D341Med (cell line): ENCODE measurements at regions not wholly inside any gene's neighbourhood (a gene's known extent, or its start where the extent isn't known, plus 50 kb on each side); places are given as distances from the start of the nearest gene placed in this dataset.

ENCODE experiments used
- DNase-seq: peaks from one replicate; pipeline ENCODE4 v3.0.0; 2012; ENCODE audit warnings: low spot score

- no peak for DNase-seq
Measured at GRCh38 chr10:90328459-90328858, 529.4 kb downstream of the HTR7 start.

GRCh38 chr10:90328896-90329295 is 528.9 kb downstream of the HTR7 start:
- DNase-seq, result no peak

- DNase-seq, result no peak
Measured at GRCh38 chr10:90337316-90337715, 520.5 kb downstream of the HTR7 start.

GRCh38 chr10:90342480-90342879 is 515.4 kb downstream of the HTR7 start:
- DNase-seq, result no peak

GRCh38 chr10:90344226-90344625 is 513.6 kb downstream of the HTR7 start:
- no peak for DNase-seq

- DNase-seq, result no peak
Measured at GRCh38 chr10:90347239-90347638, 510.6 kb downstream of the HTR7 start.

GRCh38 chr10:90350122-90350521 is 507.7 kb downstream of the HTR7 start:
- DNase-seq, result no peak

GRCh38 chr10:90352288-90352687 is 505.6 kb downstream of the HTR7 start:
- no peak for DNase-seq

GRCh38 chr10:90354914-90355313 is 502.9 kb downstream of the HTR7 start:
- no peak for DNase-seq

- DNase-seq, result no peak
Measured at GRCh38 chr10:90363799-90364483, 493.9 kb downstream of the HTR7 start.

GRCh38 chr10:90372451-90372850 is 485.4 kb downstream of the HTR7 start:
- DNase-seq, result no peak

GRCh38 chr10:90373911-90374310 is 483.9 kb downstream of the HTR7 start:
- no peak for DNase-seq

GRCh38 chr10:90378524-90379076 is 479.2 kb downstream of the HTR7 start:
- DNase-seq, result no peak

GRCh38 chr10:90381468-90381867 is 476.4 kb downstream of the HTR7 start:
- DNase-seq, result no peak

GRCh38 chr10:90389876-90390275 is 468.0 kb downstream of the HTR7 start:
- DNase-seq, result no peak

GRCh38 chr10:90394311-90394710 is 463.5 kb downstream of the HTR7 start:
- no peak for DNase-seq

GRCh38 chr10:90396721-90397120 is 461.1 kb downstream of the HTR7 start:
- no peak for DNase-seq

- DNase-seq, result no peak
Measured at GRCh38 chr10:90398566-90398965, 459.3 kb downstream of the HTR7 start.

GRCh38 chr10:90399782-90400181 is 458.1 kb downstream of the HTR7 start:
- DNase-seq, result no peak

- no peak for DNase-seq
Measured at GRCh38 chr10:90403211-90404000, 454.4 kb downstream of the HTR7 start.

- DNase-seq, result no peak
Measured at GRCh38 chr10:90407131-90407530, 450.7 kb downstream of the HTR7 start.

- no peak for DNase-seq
Measured at GRCh38 chr10:90407851-90408250, 450.0 kb downstream of the HTR7 start.

- DNase-seq, result no peak
Measured at GRCh38 chr10:90412582-90412981, 445.3 kb downstream of the HTR7 start.
